Loucy (cell line): ENCODE measurements at regions not wholly inside any gene's neighbourhood (a gene's known extent, or its start where the extent isn't known, plus 50 kb on each side); places are given as distances from the start of the nearest gene placed in this dataset.

ENCODE experiments used
- H2AFZ ChIP-seq: fragments of 200-600 bp; sonication (generic); 2 replicates; pipeline ENCODE4 v1.6.0; 2016; ENCODE audit warnings: antibody characterized with exemption, mild to moderate bottlenecking, low read length, moderate library complexity
- H3F3A ChIP-seq: fragments of 200-600 bp; 2 replicates; pipeline ENCODE4 v1.6.0; 2016; ENCODE audit warnings: antibody characterized with exemption, low read depth, mild to moderate bottlenecking
- H3K27me3 ChIP-seq: fragments of 200-600 bp; sonication (generic); 2 replicates; pipeline ENCODE4 v1.6.1; 2014; ENCODE audit warnings: low read length, mild to moderate bottlenecking; ENCODE audit not compliant: insufficient read depth, poor library complexity, severe bottlenecking
- H3K36me3 ChIP-seq: fragments of 200-600 bp; sonication (generic); 2 replicates; pipeline ENCODE4 v1.6.1; 2016; ENCODE audit warnings: low read length; ENCODE audit not compliant: insufficient read depth
- H3K4me1 ChIP-seq: fragments of 200-600 bp; sonication (generic); 2 replicates; pipeline ENCODE4 v1.5.1; 2014; ENCODE audit warnings: low read length, mild to moderate bottlenecking; ENCODE audit not compliant: insufficient read depth, poor library complexity, severe bottlenecking
- H3K4me2 ChIP-seq: fragments of 200-600 bp; sonication (generic); 2 replicates; pipeline ENCODE4 v1.6.0; 2014; ENCODE audit warnings: antibody characterized with exemption, low read length, low read depth, mild to moderate bottlenecking; ENCODE audit not compliant: poor library complexity, severe bottlenecking
- H3K4me3 ChIP-seq: fragments of 200-600 bp; sonication (generic); 2 replicates; pipeline ENCODE4 v1.5.1; 2014; ENCODE audit warnings: low read length, mild to moderate bottlenecking, mixed read lengths; ENCODE audit not compliant: poor library complexity, severe bottlenecking
- H3K79me2 ChIP-seq: fragments of 200-600 bp; sonication (generic); 2 replicates; pipeline ENCODE4 v1.6.1; 2014; ENCODE audit warnings: low read length; ENCODE audit not compliant: insufficient read depth
- H3K9ac ChIP-seq: fragments of 200-600 bp; sonication (generic); 2 replicates; pipeline ENCODE4 v1.6.0; 2014; ENCODE audit warnings: mild to moderate bottlenecking, low read depth, low read length, moderate library complexity; ENCODE audit not compliant: poor library complexity, severe bottlenecking
- H3K9me2 ChIP-seq: fragments of 200-600 bp; sonication (generic); replicated peaks from 2 replicates; pipeline ENCODE4 v1.6.1; 2016; ENCODE audit warnings: low read depth, low read length, mixed read lengths
- H3K9me3 ChIP-seq: fragments of 200-600 bp; sonication (generic); 2 replicates; pipeline ENCODE4 v1.6.1; 2014; ENCODE audit warnings: mild to moderate bottlenecking, antibody characterized with exemption, low read length, low read depth; ENCODE audit not compliant: insufficient read depth
- H4K20me1 ChIP-seq: fragments of 200-600 bp; sonication (generic); 2 replicates; pipeline ENCODE4 v1.6.0; 2014; ENCODE audit warnings: antibody characterized with exemption, low read length, mild to moderate bottlenecking; ENCODE audit not compliant: insufficient read depth, poor library complexity, severe bottlenecking
- EZH2phosphoT487 ChIP-seq: fragments of 200-600 bp; IDR thresholded peaks from 2 replicates; pipeline ENCODE4 v1.6.1; 2018; ENCODE audit warnings: antibody characterized with exemption, mild to moderate bottlenecking, moderate library complexity, borderline replicate concordance
- TF ChIP-seq, protein P1 (sequence below): fragments of 200-600 bp; sonication (generic); conservative IDR thresholded peaks from 2 replicates; pipeline ENCODE4 v1.5.1; 2014; ENCODE audit warnings: mild to moderate bottlenecking, antibody characterized with exemption, low read length

DNA sequence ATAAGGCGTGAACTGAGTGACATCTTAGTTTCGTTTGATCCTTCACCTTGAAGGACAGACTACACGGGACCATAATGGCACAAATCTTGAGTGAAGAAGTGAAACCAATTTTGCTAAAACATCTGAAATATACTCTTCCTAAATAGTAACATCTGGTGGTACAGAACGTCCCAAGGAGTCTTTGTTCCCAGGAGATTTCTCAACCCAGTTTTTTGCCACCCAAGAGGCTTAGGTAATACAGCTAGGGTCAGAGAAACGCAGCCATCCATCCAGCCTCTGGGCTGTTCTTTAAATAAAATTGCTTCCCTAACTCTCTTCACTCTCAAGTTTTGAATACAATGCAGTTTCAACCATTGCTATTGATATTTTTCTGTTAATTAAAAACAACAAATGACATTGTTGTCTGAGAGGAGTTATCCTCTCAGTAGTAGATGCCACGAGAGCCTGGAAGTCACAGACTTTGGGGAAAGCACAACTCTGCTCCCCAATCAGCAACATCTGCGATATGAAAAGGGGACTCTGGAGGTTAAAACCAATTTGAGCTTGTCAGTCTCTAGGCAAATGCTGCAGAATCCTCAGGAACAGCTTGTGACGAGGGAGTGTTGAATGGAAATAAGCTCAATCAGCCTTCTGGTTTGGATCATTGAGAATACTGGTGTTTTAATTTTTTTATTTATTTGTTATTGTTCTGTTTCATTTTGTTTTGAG lies 394.3 kb upstream of the ADGRL2 start:
- no peaks in the 10 kb centered on the region for H3F3A ChIP-seq
- no peaks in the 10 kb centered on the region for H3K36me3 ChIP-seq
- H3K9ac ChIP-seq, result no peak overlapping the region
- no peak overlapping the region for H3K4me2 ChIP-seq
- no peaks in the 10 kb centered on the region for H4K20me1 ChIP-seq
- TF ChIP-seq EZH2phosphoT487, result no peak
- TF ChIP-seq, protein P1, sequence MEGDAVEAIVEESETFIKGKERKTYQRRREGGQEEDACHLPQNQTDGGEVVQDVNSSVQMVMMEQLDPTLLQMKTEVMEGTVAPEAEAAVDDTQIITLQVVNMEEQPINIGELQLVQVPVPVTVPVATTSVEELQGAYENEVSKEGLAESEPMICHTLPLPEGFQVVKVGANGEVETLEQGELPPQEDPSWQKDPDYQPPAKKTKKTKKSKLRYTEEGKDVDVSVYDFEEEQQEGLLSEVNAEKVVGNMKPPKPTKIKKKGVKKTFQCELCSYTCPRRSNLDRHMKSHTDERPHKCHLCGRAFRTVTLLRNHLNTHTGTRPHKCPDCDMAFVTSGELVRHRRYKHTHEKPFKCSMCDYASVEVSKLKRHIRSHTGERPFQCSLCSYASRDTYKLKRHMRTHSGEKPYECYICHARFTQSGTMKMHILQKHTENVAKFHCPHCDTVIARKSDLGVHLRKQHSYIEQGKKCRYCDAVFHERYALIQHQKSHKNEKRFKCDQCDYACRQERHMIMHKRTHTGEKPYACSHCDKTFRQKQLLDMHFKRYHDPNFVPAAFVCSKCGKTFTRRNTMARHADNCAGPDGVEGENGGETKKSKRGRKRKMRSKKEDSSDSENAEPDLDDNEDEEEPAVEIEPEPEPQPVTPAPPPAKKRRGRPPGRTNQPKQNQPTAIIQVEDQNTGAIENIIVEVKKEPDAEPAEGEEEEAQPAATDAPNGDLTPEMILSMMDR, result no peak
- no peaks in the 10 kb centered on the region for H3K79me2 ChIP-seq
- no peaks in the 10 kb centered on the region for H3K4me1 ChIP-seq
- H2AFZ ChIP-seq, result no peak overlapping the region; the same call in 1 of the 2 replicates
- peaks cover 6% of the 10 kb centered on the region; the same call in 1 of the 2 replicates for H3K9me3 ChIP-seq
- H3K27me3 ChIP-seq, result no peaks in the 10 kb centered on the region
- no peak overlapping the region for H3K4me3 ChIP-seq
- H3K9me2 ChIP-seq, result no peaks in the 10 kb centered on the region

GRCh38 chr1:81398041-81398440 lies 402.7 kb upstream of the ADGRL2 start:
- Histone ChIP-seq H3K4me3 (no peak overlapping the region), H2AFZ (no peak overlapping the region), H3K27me3 (no peaks in the 10 kb centered on the region), H4K20me1 (no peaks in the 10 kb centered on the region), H3K9me3 (peaks cover 6% of the 10 kb centered on the region; the same call in 1 of the 2 replicates), H3K9me2 (no peaks in the 10 kb centered on the region), H3F3A (no peaks in the 10 kb centered on the region), H3K9ac (no peak overlapping the region), H3K4me2 (no peak overlapping the region), H3K79me2 (no peaks in the 10 kb centered on the region), H3K4me1 (no peaks in the 10 kb centered on the region), H3K36me3 (no peaks in the 10 kb centered on the region)
- TF ChIP-seq, protein P1, result no peak
- TF ChIP-seq EZH2phosphoT487, result no peak

DNA sequence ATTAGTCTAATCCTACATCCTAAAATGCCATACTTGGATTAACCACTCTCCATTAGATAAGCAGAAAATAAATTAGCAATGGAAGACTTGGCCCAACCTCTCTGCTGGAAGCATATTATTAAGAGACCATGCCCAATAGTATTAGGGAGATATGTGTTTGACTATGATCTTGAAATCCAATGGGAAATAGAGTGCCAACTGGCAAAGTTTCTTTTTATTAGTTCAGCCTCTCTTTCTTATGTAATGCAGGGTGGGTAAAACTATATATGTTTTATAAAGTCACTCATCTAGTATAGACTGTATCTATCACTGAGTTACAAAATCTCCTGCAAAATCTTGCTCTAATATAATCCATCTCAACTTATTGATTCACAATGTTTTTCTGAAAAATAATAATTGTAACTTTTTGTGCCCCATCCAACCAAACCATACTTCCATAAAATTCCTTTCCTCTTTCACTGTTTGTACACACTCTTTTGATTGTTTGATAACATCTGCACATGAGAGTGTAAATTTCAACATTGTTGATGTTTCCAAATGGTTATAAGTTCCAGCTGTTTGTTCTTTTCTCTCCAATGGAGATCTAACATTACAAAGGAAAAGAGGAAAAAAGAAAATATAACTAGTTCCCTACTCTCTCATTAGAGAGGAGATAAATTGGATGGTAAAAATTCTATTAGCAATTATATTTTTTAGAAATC lies 408.1 kb upstream of the ADGRL2 start:
- Histone ChIP-seq H3K36me3 (no peaks in the 10 kb centered on the region), H3F3A (no peaks in the 10 kb centered on the region), H3K79me2 (no peaks in the 10 kb centered on the region), H2AFZ (no peak overlapping the region), H3K4me3 (no peak overlapping the region), H3K9ac (no peak overlapping the region), H3K9me2 (no peaks in the 10 kb centered on the region), H3K4me2 (no peak overlapping the region), H3K27me3 (no peaks in the 10 kb centered on the region), H3K4me1 (no peaks in the 10 kb centered on the region), H3K9me3 (no peaks in the 10 kb centered on the region; the same call in 1 of the 2 replicates), H4K20me1 (no peaks in the 10 kb centered on the region)
- no peak for TF ChIP-seq EZH2phosphoT487
- TF ChIP-seq, protein P1, result no peak
